HG03060 (cell line): ENCODE measurements at regions not wholly inside any gene's neighbourhood (a gene's known extent, or its start where the extent isn't known, plus 50 kb on each side); places are given as distances from the start of the nearest gene placed in this dataset.
"Not testable (repeated sequence)": the region's sequence is repeated elsewhere in the genome, so short reads cannot be mapped to it uniquely, and the experiment has no call there.

Experiments used
- ATAC-seq: cut with Tn5 transposase; IDR thresholded peaks from one replicate; pipeline ENCODE4 v1.9.1; 2021; ENCODE audit warnings: low read depth, moderate number of reproducible peaks; ENCODE audit not compliant: unreplicated experiment

DNA sequence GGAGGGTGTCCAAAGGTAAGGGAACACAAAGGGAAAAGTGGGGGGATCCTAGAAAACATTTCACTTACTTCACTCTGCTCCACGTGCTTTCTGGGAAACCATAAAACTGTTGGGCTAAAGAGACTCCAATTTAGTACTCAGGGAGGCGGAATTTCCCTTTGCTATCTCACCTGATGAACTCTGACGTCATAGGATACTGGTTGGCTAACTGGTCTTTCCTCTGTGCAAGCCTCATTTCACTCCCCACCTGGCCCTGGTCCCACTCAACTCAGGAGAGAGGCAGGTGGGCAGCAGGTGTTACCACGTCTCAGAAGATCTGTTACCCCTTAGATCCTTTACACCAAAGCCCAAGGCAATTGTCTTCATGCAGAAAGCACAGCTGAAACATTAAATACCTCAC, 51.8 kb upstream of the PMAIP1 start:
- no peak for ATAC-seq

- not testable (repeated sequence) for ATAC-seq
Observed at GRCh38 chr18:59847491-59847846, 52.3 kb upstream of the PMAIP1 start.

GRCh38 chr18:59846814-59847490, 52.8 kb upstream of the PMAIP1 start:
- ATAC-seq, result peak; percentile 95

- no peak for ATAC-seq
Observed at GRCh38 chr18:59842947-59843346, 56.8 kb upstream of the PMAIP1 start.

DNA sequence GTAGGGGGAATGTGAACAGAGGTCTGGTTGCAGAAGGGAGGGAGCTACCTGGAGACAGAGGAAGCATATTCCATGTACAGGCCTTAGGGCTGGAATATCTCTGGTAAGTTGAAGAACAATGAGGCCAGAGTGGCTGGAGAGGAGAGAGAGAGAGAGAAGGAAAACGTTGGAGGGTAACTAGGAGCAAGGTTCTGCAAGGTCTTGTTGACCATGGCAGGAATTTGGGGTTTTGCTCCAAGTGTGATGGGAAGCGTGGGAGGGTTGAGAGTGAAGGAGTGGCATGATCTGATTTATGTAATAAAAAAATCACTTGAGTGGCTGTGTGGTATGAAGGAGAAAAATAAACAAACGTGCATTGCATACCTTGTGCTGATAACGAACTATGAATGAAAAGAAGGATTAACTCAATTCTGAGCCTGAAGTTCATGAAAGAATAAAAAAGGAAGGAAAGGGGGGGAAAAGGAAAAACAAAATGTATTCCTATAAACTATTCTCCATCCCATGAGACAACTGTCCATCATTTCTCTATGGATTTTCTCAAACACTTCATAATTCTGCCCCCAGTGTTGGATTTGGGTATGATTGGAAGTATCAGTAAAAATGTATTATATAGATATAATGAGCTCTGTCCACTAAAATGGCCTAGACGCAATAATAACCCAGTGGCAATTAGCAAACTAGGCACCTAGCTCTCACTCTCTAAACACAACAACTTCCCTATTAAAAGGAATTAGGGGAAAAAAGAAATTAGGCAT, 59.7 kb upstream of the PMAIP1 start:
- ATAC-seq, result no peak

DNA sequence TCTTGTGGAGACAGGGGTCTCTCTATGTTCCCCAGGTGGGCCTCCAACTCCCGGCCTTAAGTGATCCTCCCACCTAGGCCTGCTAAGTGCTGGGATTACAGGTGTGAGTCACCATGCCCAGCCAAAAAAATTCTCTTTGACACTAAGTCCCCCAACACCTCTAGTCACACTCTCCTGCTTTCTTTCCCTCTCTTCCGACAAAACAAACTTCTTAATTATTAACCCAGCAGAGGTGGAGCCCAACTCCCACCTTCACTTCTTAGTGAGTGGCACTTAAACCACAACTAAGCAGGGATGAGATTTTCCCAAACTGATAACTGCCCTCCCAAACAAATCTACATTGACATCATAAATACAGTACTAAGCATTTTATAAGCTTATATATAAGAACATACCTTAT, 60.5 kb upstream of the PMAIP1 start:
- no peak for ATAC-seq

DNA sequence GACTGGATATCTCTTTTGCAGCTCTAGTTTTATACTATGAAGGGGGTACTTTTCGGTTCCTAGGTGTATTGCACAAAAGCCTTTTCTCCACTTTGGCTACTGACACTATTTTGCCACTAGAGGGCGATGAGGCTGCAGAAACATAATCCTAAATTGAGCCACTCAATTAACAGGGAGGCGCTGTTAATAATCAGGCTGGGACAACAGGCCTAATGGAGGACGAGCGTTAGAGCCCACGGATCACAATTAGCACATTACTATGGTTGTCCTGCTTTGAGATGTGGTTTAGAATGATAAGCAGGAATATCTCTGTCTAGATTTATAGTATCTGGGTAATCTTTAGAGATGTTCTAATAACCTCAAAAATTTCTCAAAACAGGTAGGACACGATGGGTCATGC, 62.2 kb upstream of the PMAIP1 start:
- peak; percentile 46 for ATAC-seq

GRCh38 chr18:59835605-59836379, 64.0 kb upstream of the PMAIP1 start:
- ATAC-seq, result peak; percentile 28

DNA sequence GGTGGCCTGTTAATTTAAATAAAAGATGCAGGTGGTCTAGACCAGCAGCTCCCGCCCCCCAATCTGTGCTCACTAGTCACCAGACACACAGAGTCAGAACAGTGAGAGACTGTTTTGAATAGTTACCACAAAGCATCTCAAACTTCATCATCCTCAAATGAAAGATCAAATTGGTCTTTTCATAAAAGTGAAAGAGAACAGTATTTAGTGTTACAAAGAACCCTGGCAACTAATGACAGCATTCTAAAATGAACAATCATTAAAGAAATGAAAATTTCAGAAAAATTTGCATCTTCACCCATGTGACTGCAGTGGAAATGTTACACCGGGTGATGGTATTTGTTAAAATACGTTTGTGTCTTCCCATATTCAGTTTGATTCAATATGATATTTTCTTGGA, 65.5 kb upstream of the PMAIP1 start:
- ATAC-seq, result peak; percentile 31

- peak; percentile 42 for ATAC-seq
Observed at GRCh38 chr18:59833785-59834184, 66.0 kb upstream of the PMAIP1 start.

- ATAC-seq, result no peak
Observed at GRCh38 chr18:59823596-59824195, 76.1 kb upstream of the PMAIP1 start.

DNA sequence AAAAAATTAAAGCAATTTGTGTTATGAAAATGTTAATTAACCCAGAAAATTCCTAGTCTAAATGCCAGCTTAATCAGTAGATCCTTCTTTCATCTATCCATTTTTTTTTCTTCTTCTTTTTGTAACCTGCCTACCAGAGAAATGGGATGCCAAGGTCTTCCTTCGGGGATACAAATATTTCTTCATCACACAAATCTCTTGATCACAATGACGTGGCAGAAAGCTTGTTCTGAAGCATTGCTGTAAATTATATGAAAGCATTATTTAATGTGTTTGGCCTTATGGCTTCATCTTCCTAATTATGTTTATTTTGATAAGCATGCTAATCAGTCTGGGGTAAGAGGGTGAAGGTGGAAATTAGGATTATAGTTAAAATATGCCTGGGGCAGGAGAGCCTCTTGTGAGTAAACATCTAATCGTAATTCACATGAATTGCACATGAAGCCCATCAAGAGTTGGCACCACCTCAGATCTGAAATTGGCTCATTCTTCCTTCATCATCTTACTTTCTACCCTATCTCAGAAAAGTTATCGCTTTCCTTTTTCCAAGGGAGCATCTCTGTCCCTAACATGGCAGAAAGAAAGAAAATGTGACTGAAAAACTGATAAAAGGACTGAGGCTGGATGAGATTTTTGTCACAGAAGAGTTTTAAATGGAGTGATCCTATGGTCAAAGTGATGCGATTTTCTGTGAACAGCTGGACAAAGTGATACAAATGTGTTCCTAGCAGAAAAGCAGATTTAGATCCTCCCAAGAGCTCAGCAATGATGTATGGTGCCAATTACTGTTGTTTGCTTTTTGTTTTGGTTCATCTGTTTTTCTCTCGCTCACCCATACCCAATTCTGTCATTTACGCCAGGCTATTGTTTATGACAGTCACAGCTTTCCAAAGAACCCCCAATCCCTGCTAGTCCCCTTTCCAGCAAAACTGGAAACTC, 76.9 kb upstream of the PMAIP1 start:
- ATAC-seq, result no peak

GRCh38 chr18:59821983-59822382, 77.8 kb upstream of the PMAIP1 start:
- no peak for ATAC-seq

GRCh38 chr18:59820663-59821062, 79.1 kb upstream of the PMAIP1 start:
- ATAC-seq, result no peak

DNA sequence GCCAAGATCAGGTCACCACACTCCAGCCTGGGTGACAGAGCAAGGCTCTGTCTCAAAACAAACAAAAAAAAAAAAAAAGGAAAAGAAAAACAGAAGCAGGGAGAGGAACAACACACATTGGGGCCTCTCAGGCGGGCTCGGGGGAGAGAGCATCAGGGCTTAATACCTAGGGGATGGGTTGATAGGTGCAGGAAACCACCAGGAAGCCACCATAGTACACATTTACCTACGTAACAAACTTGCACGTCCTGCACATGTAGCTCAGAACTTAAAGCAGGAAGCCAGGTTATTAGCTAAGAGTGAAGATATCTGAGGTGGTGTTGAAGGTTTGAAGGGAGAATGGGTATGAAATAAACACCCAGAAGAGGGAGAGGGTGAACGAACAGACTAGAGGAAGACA, 81.0 kb upstream of the PMAIP1 start:
- no peak for ATAC-seq

- ATAC-seq, result no peak
Observed at GRCh38 chr18:59814891-59815290, 84.9 kb upstream of the PMAIP1 start.

GRCh38 chr18:59813942-59814341, 85.9 kb upstream of the PMAIP1 start:
- ATAC-seq, result no peak

DNA sequence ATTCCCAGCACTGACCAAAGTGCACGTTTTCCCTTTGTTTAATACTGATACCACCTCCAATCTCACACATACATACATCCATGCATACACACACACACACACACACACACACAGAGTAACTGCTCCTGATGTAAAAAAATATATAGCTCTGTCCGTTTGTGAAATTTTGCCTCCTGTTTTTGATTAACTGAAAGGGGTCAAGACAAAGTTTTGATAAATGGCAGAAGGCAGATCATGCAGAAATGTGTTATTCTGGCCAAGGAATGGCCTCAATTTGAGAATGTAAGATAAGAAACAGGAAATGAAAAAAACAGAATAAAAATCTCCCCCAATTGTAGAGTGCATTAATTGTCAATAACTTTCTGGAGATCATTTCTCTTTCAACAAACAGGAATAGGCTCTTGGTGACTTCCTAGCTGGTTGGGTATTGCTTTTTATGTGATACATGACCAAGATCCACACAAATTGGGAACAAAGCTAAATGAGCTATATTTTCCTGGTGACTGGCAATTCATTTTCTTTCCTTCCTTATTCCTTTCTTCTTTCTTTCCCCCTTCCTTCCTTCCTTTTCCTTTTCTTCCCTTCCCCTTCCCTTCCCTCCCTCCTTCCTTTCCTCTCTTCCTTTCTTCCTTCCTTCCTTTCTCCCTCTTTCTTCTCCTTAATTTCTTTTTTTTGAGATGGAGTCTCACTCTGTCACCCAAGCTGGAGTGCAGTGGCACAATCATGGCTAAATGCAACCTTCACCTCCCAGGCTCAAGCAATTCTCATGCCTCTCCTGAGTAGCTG, 88.9 kb upstream of the PMAIP1 start:
- ATAC-seq, result no peak

DNA sequence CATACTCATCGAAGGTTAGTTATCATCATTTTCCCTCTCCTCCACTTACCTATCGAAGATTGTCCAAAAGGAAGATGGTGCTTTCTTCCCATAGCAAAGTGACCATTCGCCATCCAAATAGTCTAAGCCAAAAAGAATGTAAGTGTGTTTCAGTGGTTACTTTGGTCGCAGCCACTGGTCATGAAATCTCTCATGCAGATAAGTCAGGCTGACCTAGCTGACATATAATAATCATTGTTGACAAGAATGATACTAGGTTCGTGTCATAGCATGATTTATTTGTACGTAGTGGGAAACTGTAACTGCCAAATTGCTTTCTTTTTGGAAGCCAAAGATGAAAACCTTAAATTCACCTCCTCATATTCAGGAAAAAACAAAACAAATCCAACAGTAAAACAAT, 89.6 kb upstream of the PMAIP1 start:
- ATAC-seq, result no peak
